ENCODE measurements at regions not wholly inside any gene's neighbourhood (a gene's known extent, or its start where the extent isn't known, plus 50 kb on each side); places are given as distances from the start of the nearest gene placed in this dataset.

DNA sequence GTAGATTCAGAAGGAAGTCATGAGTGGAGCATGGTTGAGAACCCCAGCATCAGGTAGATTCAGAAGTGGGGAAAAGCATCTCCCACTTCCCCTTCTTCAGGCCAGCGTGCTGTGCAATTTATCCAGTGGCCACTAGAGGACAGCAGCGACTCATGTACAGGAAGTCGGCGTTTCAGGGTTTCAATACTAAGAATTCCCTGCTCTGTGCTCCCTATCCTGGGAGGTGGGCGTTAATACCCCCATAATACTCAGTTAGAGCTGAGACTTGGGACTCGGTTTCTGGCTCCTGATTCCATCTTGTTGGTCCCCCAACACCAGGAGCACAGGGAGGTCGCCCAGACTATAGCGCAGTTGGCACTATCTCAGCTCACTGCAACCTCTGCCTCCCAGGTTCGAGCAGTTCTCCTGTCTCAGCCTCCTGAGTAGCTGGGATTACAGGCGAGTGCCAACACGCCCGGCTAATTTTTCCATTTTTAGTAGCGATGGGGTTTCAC lies 75.3 kb upstream of the AMZ2 start:
- ChIA-PET CTCF (interaction anchor here (0.7 to 3.1 kb wide), 19 partner anchors 9 to 325 kb away, joined by 3 to 25 read pairs (median 6); partner anchors contain the start of gene AMZ2), POLR2A (no interaction called here)
- 39% methylated on average over 12 of the region's 13 CpGs for WGBS (ENCODE audit: insufficient coverage)
- H3K9me3 ChIP-seq (ENCODE audit: control extremely low read depth in 1 of 5, control insufficient read depth in 4 of 5, insufficient read depth in 2 of 5, low read depth in 1 of 5, low read length in 4 of 5), result no peaks in the 10 kb centered on the region
- no peak overlapping the region for H3K4me3 ChIP-seq (ENCODE audit: control insufficient read depth in 1 of 7, extremely low read depth in 1 of 7, insufficient read depth in 4 of 7, low read depth in 2 of 7, low read length in 6 of 7)
- H3K27ac ChIP-seq (ENCODE audit: insufficient read depth in 1 of 2, low read depth in 1 of 2, low read length in 2 of 2, poor library complexity in 1 of 2, severe bottlenecking in 2 of 2), result no peak overlapping the region
- H3K4me1 ChIP-seq (ENCODE audit: control extremely low read depth in 1 of 4, control insufficient read depth in 4 of 4, insufficient read depth in 4 of 4, low read length in 3 of 4), result peaks cover 0 to 9% (median 2%) of the 10 kb centered on the region in 4 experiments
- peak; percentile 65 to 83 (median 78) for DNase-seq
- H3K27me3 ChIP-seq (replicated peaks in 2 of 5; ENCODE audit: control insufficient read depth in 4 of 5, insufficient read depth in 5 of 5, low read length in 4 of 5), result peaks cover 0 to 3% (median 0%) of the 10 kb centered on the region in 5 experiments
- no peaks in the 10 kb centered on the region for H3K36me3 ChIP-seq (ENCODE audit: control insufficient read depth in 4 of 4, insufficient read depth in 4 of 4, low read length in 3 of 4)

DNA sequence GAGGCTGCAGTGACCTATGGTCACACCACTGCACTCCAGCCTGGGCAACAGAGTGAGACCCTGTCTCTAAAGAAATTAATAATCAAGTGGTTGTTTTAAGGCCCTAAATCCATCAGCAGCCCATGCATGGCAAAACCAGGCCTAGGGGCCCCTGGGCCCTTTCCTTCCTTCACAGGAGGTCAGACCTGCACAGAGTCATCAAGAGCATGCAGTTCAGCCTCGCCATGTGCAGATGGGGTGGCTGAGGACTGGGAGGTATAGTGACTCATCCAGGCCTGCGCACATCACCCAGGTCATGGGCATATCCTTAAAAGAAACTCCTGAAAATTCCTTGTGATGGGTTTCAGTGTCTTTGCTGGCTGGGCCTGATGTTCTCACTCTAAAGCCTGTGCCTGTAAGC lies 72.4 kb upstream of the AMZ2 start:
- ChIA-PET CTCF (interaction anchor here (0.6 to 3.3 kb wide), 3 partner anchors 25 to 70 kb away, joined by 3 to 20 read pairs (median 4); no protein-coding TSS in a partner anchor), POLR2A (no interaction called here)
- WGBS (ENCODE audit: insufficient coverage), result 94% methylated on average over 2 of the region's 2 CpGs
- Histone ChIP-seq H3K4me1 (ENCODE audit: control extremely low read depth in 1 of 4, control insufficient read depth in 4 of 4, insufficient read depth in 4 of 4, low read length in 3 of 4) (peaks cover 0 to 10% (median 7%) of the 10 kb centered on the region in 4 experiments), H3K36me3 (ENCODE audit: control insufficient read depth in 4 of 4, insufficient read depth in 4 of 4, low read length in 3 of 4) (no peaks in the 10 kb centered on the region), H3K4me3 (ENCODE audit: control insufficient read depth in 1 of 7, extremely low read depth in 1 of 7, insufficient read depth in 4 of 7, low read depth in 2 of 7, low read length in 6 of 7) (no peak overlapping the region), H3K27ac (ENCODE audit: insufficient read depth in 1 of 2, low read depth in 1 of 2, low read length in 2 of 2, poor library complexity in 1 of 2, severe bottlenecking in 2 of 2) (no peak overlapping the region), H3K27me3 (replicated peaks in 2 of 5; ENCODE audit: control insufficient read depth in 4 of 5, insufficient read depth in 5 of 5, low read length in 4 of 5) (peaks cover 0 to 3% (median 0%) of the 10 kb centered on the region in 5 experiments), H3K9me3 (ENCODE audit: control extremely low read depth in 1 of 5, control insufficient read depth in 4 of 5, insufficient read depth in 2 of 5, low read depth in 1 of 5, low read length in 4 of 5) (no peaks in the 10 kb centered on the region)
- DNase-seq, result no peak

DNA sequence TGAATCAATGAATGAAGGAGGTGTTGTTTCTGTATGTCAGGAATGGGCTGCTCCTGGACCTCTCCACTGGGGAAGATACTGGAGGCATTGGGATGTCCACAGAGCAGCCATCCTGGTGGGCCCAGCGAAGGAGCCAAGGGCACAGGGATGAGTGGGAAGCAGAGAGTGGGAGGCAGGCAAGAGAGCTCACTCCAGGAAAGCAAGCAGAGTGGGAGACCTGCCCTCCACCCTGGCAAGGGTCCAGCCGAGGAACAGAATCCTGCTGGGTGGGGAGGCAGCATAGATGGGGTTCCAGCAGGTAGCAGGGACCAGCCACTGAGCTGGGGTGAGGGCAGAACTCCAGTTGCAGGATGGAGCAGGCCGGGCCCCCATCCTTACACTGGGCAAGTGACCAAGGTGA lies 71.9 kb upstream of the AMZ2 start:
- 86% methylated on average over 3 of the region's 3 CpGs for WGBS (ENCODE audit: insufficient coverage)

DNA sequence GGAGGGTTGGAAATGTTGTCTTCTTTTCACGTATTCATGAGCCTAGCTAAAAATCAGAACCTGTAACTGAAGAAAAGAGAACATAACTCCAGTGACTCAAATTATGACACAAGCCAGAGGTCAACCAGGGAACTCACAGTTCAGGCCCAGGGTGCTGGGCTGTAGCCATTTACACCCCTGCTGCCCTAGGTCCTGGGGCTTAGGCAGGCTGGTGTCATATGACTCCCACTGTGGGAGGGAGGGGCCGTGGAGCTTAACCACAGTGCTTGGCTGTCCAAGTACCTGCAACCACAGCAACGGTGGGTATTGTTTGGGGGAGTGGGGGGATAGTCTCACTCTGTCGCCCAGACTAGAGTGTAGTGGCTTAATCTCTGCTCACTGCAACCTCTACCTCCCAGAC lies 71.1 kb upstream of the AMZ2 start:
- WGBS (ENCODE audit: insufficient coverage), result 60% methylated on average over 2 of the region's 4 CpGs
- DNase-seq, result peak in 1 of 3 donors; percentile 50
- Histone ChIP-seq H3K27me3 (replicated peaks in 2 of 5; ENCODE audit: control insufficient read depth in 4 of 5, insufficient read depth in 5 of 5, low read length in 4 of 5) (peaks cover 0 to 3% (median 0%) of the 10 kb centered on the region in 5 experiments), H3K4me1 (ENCODE audit: control extremely low read depth in 1 of 4, control insufficient read depth in 4 of 4, insufficient read depth in 4 of 4, low read length in 3 of 4) (peaks cover 8 to 23% (median 14%) of the 10 kb centered on the region in 4 experiments), H3K36me3 (ENCODE audit: control insufficient read depth in 4 of 4, insufficient read depth in 4 of 4, low read length in 3 of 4) (no peaks in the 10 kb centered on the region), H3K27ac (ENCODE audit: insufficient read depth in 1 of 2, low read depth in 1 of 2, low read length in 2 of 2, poor library complexity in 1 of 2, severe bottlenecking in 2 of 2) (no peak overlapping the region), H3K9me3 (ENCODE audit: control extremely low read depth in 1 of 5, control insufficient read depth in 4 of 5, insufficient read depth in 2 of 5, low read depth in 1 of 5, low read length in 4 of 5) (no peaks in the 10 kb centered on the region), H3K4me3 (ENCODE audit: control insufficient read depth in 1 of 7, extremely low read depth in 1 of 7, insufficient read depth in 4 of 7, low read depth in 2 of 7, low read length in 6 of 7) (no peak overlapping the region)
- POLR2A ChIA-PET, result interaction anchor here (1.2 kb wide), 1 partner anchor 126 kb away, joined by 3 read pairs; no protein-coding TSS in a partner anchor
- CTCF ChIA-PET, result interaction anchor here (0.6 to 3.3 kb wide), 5 partner anchors 24 to 290 kb away, joined by 3 to 20 read pairs (median 3); no protein-coding TSS in a partner anchor

More for the DNA sequence above, 71.9 kb upstream of the AMZ2 start:
- no peaks in the 10 kb centered on the region for H3K9me3 ChIP-seq (ENCODE audit: control extremely low read depth in 1 of 5, control insufficient read depth in 4 of 5, insufficient read depth in 2 of 5, low read depth in 1 of 5, low read length in 4 of 5)
- DNase-seq, result no peak
- no peak overlapping the region for H3K27ac ChIP-seq (ENCODE audit: insufficient read depth in 1 of 2, low read depth in 1 of 2, low read length in 2 of 2, poor library complexity in 1 of 2, severe bottlenecking in 2 of 2)
- peaks cover 3 to 15% (median 10%) of the 10 kb centered on the region in 4 experiments for H3K4me1 ChIP-seq (ENCODE audit: control extremely low read depth in 1 of 4, control insufficient read depth in 4 of 4, insufficient read depth in 4 of 4, low read length in 3 of 4)
- ChIA-PET CTCF (interaction anchor here (0.6 to 3.3 kb wide), 4 partner anchors 25 to 288 kb away, joined by 3 to 20 read pairs (median 4); no protein-coding TSS in a partner anchor), POLR2A (interaction anchor here (0.6 kb wide), 1 partner anchor 83 kb away, joined by 6 read pairs; no protein-coding TSS in a partner anchor)
- H3K36me3 ChIP-seq (ENCODE audit: control insufficient read depth in 4 of 4, insufficient read depth in 4 of 4, low read length in 3 of 4), result no peaks in the 10 kb centered on the region
- H3K27me3 ChIP-seq (replicated peaks in 2 of 5; ENCODE audit: control insufficient read depth in 4 of 5, insufficient read depth in 5 of 5, low read length in 4 of 5), result peaks cover 0 to 3% (median 0%) of the 10 kb centered on the region in 5 experiments
- no peak overlapping the region for H3K4me3 ChIP-seq (ENCODE audit: control insufficient read depth in 1 of 7, extremely low read depth in 1 of 7, insufficient read depth in 4 of 7, low read depth in 2 of 7, low read length in 6 of 7)

DNA sequence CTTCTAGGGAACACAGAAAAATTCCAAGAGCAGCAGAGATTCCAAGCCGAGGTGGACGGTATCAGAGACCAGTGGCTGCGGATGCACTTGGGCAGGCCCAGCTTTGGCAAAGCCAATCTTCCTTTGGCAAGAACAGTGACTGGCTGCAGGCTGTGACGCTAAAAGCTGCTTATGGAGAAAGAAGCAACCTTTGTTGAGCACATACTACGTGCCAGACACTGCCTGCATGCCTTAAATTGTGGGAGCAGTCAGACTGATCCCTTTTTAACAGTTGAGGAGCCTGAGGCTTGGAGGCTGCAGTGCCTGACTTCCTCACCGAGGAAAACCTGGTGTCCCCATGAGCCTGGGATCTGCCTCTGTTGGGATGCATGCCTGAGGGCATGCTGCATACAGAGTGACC lies 69.0 kb upstream of the AMZ2 start:
- Histone ChIP-seq H3K4me3 (ENCODE audit: control insufficient read depth in 1 of 7, extremely low read depth in 1 of 7, insufficient read depth in 4 of 7, low read depth in 2 of 7, low read length in 6 of 7) (no peak overlapping the region), H3K27me3 (replicated peaks in 2 of 5; ENCODE audit: control insufficient read depth in 4 of 5, insufficient read depth in 5 of 5, low read length in 4 of 5) (peaks cover 0 to 2% (median 0%) of the 10 kb centered on the region in 5 experiments), H3K36me3 (ENCODE audit: control insufficient read depth in 4 of 4, insufficient read depth in 4 of 4, low read length in 3 of 4) (no peaks in the 10 kb centered on the region), H3K4me1 (ENCODE audit: control extremely low read depth in 1 of 4, control insufficient read depth in 4 of 4, insufficient read depth in 4 of 4, low read length in 3 of 4) (peaks cover 8 to 38% (median 28%) of the 10 kb centered on the region in 4 experiments), H3K27ac (ENCODE audit: insufficient read depth in 1 of 2, low read depth in 1 of 2, low read length in 2 of 2, poor library complexity in 1 of 2, severe bottlenecking in 2 of 2) (no peak overlapping the region), H3K9me3 (ENCODE audit: control extremely low read depth in 1 of 5, control insufficient read depth in 4 of 5, insufficient read depth in 2 of 5, low read depth in 1 of 5, low read length in 4 of 5) (no peaks in the 10 kb centered on the region)
- POLR2A ChIA-PET, result no interaction called here
- DNase-seq, result no peak
- CTCF ChIA-PET, result interaction anchor here (3.3 kb wide), 1 partner anchor 22 kb away, joined by 20 read pairs; no protein-coding TSS in a partner anchor
- WGBS (ENCODE audit: insufficient coverage), result 100% methylated on average over 5 of the region's 6 CpGs

DNA sequence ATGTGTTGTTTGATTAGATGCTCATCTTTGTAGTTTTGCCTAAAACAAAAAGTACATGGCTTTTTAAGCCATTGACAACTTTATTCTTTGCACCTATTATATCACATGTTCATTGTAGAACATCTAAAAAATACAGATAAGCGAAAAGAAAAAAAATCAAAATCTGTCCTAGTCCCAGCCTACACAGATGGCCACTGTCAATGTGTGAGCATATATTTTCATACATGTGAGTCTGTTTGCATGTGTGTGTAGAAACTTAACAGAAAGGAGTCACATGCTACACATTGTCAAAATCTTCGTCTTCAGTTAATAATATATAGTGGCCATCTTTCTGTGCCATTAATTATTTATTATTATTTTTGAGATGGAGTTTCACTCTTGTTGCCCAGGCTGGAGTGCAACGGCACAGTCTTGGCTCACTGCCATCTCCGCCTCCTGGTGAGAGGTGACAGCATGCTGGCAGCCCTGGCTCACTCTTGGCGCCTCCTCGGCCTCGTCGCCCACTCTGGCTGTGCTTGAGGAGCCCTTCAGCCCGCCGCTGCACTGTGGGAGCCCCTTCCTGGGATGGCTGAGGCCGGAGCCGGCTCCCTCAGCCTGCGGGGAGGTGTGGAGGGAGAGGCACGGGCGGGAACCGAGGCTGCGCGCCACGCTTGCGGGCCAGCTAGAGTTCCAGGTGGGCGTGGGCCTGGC lies 68.5 kb upstream of the AMZ2 start:
- no peaks in the 10 kb centered on the region for H3K9me3 ChIP-seq (ENCODE audit: control extremely low read depth in 1 of 5, control insufficient read depth in 4 of 5, insufficient read depth in 2 of 5, low read depth in 1 of 5, low read length in 4 of 5)
- H3K27ac ChIP-seq (ENCODE audit: insufficient read depth in 1 of 2, low read depth in 1 of 2, low read length in 2 of 2, poor library complexity in 1 of 2, severe bottlenecking in 2 of 2), result no peak overlapping the region
- DNase-seq, result peak in 1 of 3 donors; percentile 17
- no peak overlapping the region for H3K4me3 ChIP-seq (ENCODE audit: control insufficient read depth in 1 of 7, extremely low read depth in 1 of 7, insufficient read depth in 4 of 7, low read depth in 2 of 7, low read length in 6 of 7)
- no peaks in the 10 kb centered on the region for H3K27me3 ChIP-seq (replicated peaks in 2 of 5; ENCODE audit: control insufficient read depth in 4 of 5, insufficient read depth in 5 of 5, low read length in 4 of 5)
- ChIA-PET CTCF (interaction anchor here (1.3 to 2.2 kb wide), 2 partner anchors 58 to 279 kb away, joined by 3 to 6 read pairs; partner anchors contain the start of gene WIPI1), POLR2A (no interaction called here)
- H3K4me1 ChIP-seq (ENCODE audit: control extremely low read depth in 1 of 4, control insufficient read depth in 4 of 4, insufficient read depth in 4 of 4, low read length in 3 of 4), result peaks cover 8 to 44% (median 33%) of the 10 kb centered on the region in 4 experiments
- 89% methylated on average over 14 of the region's 21 CpGs for WGBS (ENCODE audit: insufficient coverage)
- H3K36me3 ChIP-seq (ENCODE audit: control insufficient read depth in 4 of 4, insufficient read depth in 4 of 4, low read length in 3 of 4), result no peaks in the 10 kb centered on the region

DNA sequence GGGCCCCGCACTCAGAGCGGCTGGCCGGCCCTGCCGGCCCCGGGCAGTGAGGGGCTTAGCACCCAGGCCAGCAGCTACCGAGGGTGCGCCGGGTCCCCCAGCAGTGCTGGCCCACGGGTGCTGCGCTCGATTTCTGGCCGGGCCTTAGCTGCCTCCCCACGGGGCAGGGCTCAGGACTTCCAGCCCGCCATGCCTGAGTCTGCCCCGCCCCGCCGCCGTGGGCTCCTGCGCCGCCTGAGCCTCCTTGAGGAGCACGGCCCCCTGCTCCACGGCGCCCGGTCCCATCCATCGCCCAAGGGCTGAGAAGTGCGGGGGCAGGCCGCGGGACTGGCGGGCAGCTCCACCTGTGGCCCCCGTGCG lies 67.9 kb upstream of the AMZ2 start:
- Histone ChIP-seq H3K36me3 (ENCODE audit: control insufficient read depth in 4 of 4, insufficient read depth in 4 of 4, low read length in 3 of 4) (no peaks in the 10 kb centered on the region), H3K27me3 (replicated peaks in 2 of 5; ENCODE audit: control insufficient read depth in 4 of 5, insufficient read depth in 5 of 5, low read length in 4 of 5) (no peaks in the 10 kb centered on the region), H3K4me1 (ENCODE audit: control extremely low read depth in 1 of 4, control insufficient read depth in 4 of 4, insufficient read depth in 4 of 4, low read length in 3 of 4) (peaks cover 8 to 48% (median 34%) of the 10 kb centered on the region in 4 experiments), H3K4me3 (ENCODE audit: control insufficient read depth in 1 of 7, extremely low read depth in 1 of 7, insufficient read depth in 4 of 7, low read depth in 2 of 7, low read length in 6 of 7) (no peak overlapping the region), H3K9me3 (ENCODE audit: control extremely low read depth in 1 of 5, control insufficient read depth in 4 of 5, insufficient read depth in 2 of 5, low read depth in 1 of 5, low read length in 4 of 5) (no peaks in the 10 kb centered on the region), H3K27ac (ENCODE audit: insufficient read depth in 1 of 2, low read depth in 1 of 2, low read length in 2 of 2, poor library complexity in 1 of 2, severe bottlenecking in 2 of 2) (no peak overlapping the region)
- DNase-seq, result no peak
- ChIA-PET POLR2A (no interaction called here), CTCF (interaction anchor here (1.2 to 2.5 kb wide), 5 partner anchors 29 to 286 kb away, joined by 3 to 9 read pairs (median 4); partner anchors contain the start of gene WIPI1)
- 98% methylated on average over 28 of the region's 31 CpGs for WGBS (ENCODE audit: insufficient coverage)
